GM19452 (cell line): ENCODE measurements at regions not wholly inside any gene's neighbourhood (a gene's known extent, or its start where the extent isn't known, plus 50 kb on each side); places are given as distances from the start of the nearest gene placed in this dataset.

Experiments used
- ATAC-seq: cut with Tn5 transposase; IDR thresholded peaks from one replicate; pipeline ENCODE4 v1.9.1; 2021; ENCODE audit not compliant: unreplicated experiment

GRCh38 chr3:94179059-94179458 is 116.2 kb downstream of the NSUN3 start:
- ATAC-seq, result no peak

DNA sequence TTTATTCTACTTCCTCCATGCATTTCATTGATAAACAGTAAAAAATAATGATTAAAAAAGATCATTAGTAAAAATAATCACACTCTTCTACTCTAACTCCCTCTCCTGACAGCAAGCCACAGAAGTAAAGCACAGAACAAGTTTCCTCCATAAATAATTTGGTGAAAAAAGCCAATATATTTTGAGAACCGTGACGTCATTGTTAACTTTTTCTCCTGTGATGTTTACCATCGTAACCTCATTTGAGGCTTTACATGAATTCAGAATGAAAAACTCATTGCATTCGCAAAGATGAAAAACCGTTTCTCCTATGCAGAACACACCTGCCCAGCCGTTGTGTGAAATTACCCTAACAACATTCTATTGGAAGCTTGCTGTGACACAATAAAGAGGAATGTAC is 120.7 kb downstream of the NSUN3 start:
- ATAC-seq, result no peak

DNA sequence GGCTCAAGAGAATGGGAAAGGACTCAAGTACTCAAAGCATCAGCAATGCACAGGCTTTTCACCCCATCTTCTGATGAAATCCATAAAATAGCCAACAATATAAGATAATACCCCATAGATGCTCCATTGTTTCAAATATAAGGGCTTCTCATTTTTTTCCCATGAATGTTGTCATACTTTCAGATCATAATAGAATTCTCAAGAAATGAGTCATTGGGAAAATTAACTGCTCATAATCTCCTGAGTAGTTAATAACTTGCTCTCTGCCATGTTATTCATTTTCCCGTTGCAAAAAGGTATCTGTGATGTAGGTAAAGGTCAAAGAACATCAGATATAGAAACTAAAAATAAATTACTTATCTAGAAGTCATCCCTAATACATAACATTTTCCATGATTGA is 121.9 kb downstream of the NSUN3 start:
- ATAC-seq, result no peak

- no peak for ATAC-seq
Observed at GRCh38 chr3:94185753-94186152, 122.9 kb downstream of the NSUN3 start.

DNA sequence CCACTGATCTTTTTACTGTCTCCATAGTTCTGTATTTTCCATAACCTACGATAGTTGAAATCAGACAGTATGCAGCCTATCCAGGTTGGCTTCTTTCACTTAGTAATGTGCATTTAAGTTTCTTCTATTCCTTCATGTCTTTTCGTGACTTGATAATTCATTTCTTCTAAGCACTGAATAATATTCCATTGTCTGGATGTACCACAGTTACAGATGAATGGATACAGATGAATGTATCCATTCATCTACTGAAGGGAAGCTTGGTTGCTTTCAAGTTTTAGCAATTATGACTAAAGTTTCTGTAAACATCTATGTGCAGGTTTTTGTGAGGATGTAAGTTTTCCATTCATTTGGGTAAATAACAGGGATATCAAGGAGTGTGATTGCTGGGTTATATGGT is 124.8 kb downstream of the NSUN3 start:
- no peak for ATAC-seq

DNA sequence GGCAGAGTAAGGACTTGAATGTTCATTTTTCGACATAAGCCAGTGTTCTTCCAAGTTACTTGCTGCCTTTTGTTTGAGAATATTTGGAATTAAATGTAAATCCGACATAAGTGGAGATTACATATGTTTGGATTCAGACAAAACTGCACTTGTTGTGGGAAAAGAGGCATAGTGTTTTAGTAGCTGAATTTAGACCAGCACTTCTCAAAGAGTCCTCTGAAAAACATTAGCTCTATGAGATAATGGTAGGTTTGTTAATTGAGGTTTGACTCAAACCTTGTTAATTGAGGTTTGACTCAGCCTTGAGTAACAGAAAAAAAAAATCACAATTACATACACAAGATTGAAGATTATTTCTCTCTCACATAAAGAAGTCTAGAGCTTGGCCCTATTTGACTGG is 132.5 kb downstream of the NSUN3 start:
- ATAC-seq, result no peak

- ATAC-seq, result no peak
Observed at GRCh38 chr3:94206291-94206690, 143.4 kb downstream of the NSUN3 start.

GRCh38 chr3:94210256-94210655 is 147.4 kb downstream of the NSUN3 start:
- no peak for ATAC-seq

- no peak for ATAC-seq
Observed at GRCh38 chr3:94217406-94217805, 154.5 kb downstream of the NSUN3 start.

GRCh38 chr3:94220426-94220825 is 157.6 kb downstream of the NSUN3 start:
- ATAC-seq, result no peak

DNA sequence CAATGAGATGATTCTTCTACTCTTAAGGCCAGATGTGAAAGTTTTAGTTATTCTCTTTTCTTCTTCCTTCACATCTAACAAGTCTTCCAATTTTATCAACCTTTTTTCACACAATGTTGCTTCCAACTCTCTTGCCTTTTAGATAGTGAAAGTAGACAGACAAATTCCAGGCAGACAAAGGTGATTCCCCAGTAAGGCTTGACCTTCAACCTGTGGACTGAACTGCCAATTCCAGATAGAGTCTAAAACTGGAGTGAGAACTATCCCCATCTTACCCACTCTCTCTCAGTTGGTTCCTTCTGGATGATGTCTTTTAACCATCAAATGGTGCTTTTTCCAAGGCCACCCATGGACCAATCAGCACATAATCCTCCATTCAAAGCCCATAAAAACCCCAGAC is 159.0 kb downstream of the NSUN3 start:
- no peak for ATAC-seq

DNA sequence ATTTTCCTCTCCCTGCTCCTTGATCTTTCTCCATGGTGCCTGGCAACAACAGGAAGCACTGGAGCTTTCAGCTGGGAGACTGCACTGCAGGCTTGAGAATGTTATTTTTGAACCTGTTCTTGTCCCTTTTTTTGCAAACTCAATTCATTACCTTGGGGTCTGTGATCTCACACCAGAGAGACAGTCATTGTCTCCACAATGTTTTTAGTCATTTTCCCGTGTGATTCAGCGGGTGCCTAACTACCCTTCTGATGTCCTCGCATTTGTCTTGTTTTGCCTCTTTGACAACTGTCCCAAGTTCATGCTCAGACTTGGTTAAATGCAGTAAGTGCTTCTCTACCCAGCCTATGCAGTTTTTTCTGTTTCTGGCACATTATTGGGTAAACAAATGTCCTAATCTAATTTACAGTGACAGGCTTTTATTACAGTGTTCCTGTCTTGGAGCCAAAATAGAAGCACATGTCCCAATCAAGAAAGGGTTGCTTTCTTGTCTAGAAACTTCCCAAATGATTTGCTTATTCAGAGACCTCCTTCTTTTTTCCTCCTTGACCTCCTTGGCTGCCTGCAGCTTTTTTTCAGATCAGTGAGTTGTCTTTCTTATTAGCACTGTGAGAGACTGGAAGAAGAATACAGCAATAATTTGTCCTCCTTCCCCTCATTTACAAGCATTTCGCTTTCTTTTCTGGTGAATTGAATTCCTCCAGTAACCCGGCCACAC is 162.4 kb downstream of the NSUN3 start:
- ATAC-seq, result no peak

DNA sequence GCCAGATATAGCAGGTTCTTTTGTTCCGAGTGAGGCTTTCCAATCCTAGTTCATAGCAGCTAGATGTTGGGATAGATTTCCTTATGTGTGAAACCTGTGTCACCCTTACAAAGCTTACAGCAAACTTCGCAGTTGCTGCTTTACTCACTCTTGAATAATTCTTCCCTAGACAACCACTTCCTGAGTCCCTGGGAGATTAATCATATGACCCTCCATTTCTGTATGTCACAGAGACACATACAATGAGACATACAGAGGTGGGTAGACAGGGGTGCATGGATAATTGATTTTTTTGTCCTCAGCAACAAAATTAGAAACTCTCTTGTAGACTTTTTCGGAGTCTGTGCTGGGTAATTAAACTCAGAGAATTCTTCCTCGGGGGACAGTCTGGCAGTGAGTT is 163.2 kb downstream of the NSUN3 start:
- ATAC-seq, result no peak

GRCh38 chr3:94232921-94233320 is 170.1 kb downstream of the NSUN3 start:
- no peak for ATAC-seq

GRCh38 chr3:94234177-94234788 is 171.4 kb downstream of the NSUN3 start:
- ATAC-seq, result no peak

GRCh38 chr3:94241986-94242385 is 179.1 kb downstream of the NSUN3 start:
- no peak for ATAC-seq

DNA sequence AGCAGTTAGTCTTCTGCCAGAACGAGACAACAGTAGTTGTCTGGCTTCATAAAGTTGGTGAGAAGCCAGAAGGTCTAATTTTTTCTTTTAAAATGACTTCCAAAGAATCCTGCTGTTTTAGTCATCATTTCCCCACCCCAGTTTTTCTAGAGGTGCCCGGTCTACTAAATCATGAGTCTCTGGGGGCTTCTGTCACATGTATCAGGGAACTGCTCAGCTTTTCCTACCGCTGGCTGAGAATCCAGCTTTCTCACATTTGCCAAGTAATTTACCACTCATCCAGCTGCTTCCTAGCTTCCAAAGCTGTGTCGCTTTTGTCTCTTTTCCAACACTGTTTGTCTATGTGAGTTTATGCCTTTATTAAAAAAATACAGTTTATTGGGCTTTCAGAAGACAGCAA is 183.3 kb downstream of the NSUN3 start:
- ATAC-seq, result no peak

GRCh38 chr3:94248042-94248441 is 185.2 kb downstream of the NSUN3 start:
- ATAC-seq, result no peak

GRCh38 chr3:94249491-94250079 is 186.7 kb downstream of the NSUN3 start:
- ATAC-seq, result no peak

DNA sequence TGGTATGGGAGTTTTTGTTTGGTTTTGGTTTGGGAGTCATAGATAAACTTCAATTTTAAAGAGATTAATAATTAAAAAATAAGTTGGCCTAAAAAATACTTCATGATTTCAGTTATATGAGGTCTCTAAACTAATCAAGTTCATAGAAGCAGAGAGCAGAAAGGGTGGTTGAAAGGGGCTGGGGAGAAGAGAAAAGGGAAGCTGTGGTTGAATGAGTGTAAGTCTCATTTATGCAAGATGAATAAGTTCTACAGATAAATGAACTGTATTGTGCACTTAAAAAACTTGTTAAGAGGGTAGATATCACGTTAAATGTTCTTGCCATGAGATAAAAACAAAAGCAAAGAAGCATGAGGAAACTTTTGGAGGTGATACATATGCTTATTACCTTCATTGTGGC is 188.7 kb downstream of the NSUN3 start:
- ATAC-seq, result no peak

GRCh38 chr3:94252316-94252715 is 189.5 kb downstream of the NSUN3 start:
- no peak for ATAC-seq
